Right forelimb (tissue), 1 donor: ENCODE measurements at regions not wholly inside any gene's neighbourhood (a gene's known extent, or its start where the extent isn't known, plus 50 kb on each side); places are given as distances from the start of the nearest gene placed in this dataset.
"Not testable (repeated sequence)": the region's sequence is repeated elsewhere in the genome, so short reads cannot be mapped to it uniquely, and the experiment has no call there.

Experiments used
- DNase-seq: peaks from one replicate; pipeline ENCODE4 v3.0.0-alpha.2; 2018

DNA sequence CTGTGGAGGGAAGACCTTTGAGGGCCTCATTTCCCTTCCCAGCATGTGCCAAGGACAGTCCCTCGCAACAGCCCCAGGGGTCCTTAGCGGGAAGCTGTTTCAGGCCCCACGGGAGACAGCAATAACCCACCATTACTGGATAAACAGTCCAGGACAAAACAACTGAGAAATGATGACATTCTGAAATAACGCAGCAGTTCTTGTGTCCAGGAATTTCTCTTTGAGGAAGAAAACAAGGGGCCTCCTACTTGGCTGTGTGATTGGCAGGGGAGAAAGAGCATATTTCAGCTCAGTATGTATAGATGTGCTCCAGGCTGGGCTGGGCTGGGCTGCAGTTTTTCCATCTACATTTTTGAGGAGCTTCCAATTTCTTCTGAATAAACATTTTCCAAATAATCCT lies 82.2 kb upstream of the THBS1 start:
- peak; percentile 71 for DNase-seq

DNA sequence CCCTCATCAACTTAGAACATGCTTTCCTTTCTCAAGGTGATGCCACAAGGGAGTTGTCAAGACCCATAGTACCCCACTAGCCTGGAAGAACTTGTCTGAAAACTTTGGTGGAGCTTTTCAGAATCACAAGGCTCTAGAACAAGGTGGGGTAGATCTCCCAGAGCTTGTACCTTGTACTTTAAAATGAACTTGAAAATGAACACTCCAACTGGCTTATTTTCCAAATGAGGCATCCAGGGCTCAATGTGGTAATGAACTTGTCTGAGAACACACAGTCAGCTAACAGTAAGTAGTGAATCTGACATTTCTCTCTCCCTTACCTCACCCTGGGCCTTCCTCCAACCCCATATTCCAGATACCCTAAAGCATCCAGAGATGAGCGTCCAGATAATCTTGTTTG lies 81.8 kb upstream of the THBS1 start:
- DNase-seq: peak; percentile 73

GRCh38 chr15:39499681-39500080 lies 81.2 kb upstream of the THBS1 start:
- no peak for DNase-seq

DNA sequence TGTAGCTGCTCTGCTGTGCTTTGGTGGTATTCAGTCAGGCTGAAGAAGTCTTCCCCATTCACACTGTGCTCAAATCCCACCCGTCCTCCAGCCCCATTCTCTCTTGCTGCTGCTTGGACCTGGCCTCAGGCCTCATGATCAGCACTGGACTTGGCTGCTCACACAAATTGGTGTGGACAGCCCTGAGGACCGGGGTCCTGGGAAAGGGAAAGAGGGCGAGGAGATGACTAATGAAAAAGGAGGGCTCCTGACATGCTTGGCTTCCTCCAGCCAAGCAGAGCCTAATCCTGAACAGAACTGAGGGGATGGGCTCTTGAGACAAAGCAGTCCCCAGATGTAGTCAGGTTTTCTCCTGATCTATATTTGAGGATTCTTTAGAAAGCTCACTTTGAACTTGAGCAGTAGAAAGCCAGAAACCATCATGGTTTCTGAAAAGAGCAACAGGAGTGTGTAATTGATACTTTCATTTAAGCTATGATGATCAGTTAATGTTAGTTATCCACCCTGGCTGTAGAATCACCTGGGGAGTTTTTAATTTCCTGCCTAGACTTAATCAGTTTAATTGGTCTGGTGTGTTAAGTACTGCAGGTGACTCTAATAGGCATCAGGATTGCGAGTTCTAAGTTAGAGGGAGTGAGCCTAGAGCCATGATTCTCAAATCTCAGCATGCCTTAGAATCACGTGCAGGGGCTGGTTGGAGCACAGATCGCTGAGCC lies 79.4 kb upstream of the THBS1 start:
- no peak for DNase-seq

DNA sequence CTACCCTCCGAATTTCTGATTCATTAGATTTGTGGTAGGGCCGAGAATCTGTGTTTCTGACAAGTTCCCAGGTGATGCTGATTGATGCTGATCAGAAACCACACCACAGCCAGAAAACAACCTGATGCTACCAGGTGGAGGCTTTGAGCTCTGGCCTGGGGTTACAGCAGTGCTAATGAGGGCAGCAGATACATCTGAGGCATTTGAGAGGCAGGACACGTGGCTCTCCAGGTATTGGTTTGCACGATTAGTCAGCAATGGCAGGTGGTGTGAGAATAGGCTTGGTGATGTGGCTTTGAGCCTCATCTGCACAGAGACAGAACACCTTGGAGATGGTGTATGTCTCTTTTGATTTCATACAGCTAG lies 78.8 kb upstream of the THBS1 start:
- no peak for DNase-seq

- no peak for DNase-seq
Measured at GRCh38 chr15:39502611-39503195, 78.2 kb upstream of the THBS1 start.

GRCh38 chr15:39503526-39503925 lies 77.4 kb upstream of the THBS1 start:
- no peak for DNase-seq

- DNase-seq: no peak
Measured at GRCh38 chr15:39504808-39505207, 76.1 kb upstream of the THBS1 start.

DNA sequence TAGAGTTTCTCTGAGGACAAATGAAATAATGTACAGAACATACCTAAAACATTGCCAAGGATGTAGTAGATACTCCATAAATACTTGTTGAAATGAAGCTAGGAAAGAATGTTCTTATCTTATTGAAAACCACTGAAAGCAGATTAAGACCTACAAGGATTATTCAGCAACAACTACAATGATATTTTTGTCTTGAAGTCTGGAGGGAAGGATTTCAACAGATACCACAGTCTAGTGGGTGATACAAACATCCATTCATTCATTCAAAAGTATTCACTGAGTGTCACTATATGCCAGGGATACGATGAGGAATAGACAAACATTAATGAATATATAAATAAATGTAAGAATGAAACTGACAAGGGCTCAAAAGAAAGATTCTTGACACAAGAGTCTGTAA lies 74.7 kb upstream of the THBS1 start:
- no peak for DNase-seq

- DNase-seq: no peak
Measured at GRCh38 chr15:39508536-39508935, 72.3 kb upstream of the THBS1 start.

- peak; percentile 71 for DNase-seq
Measured at GRCh38 chr15:39510001-39510701, 70.7 kb upstream of the THBS1 start.

GRCh38 chr15:39511000-39511915 lies 69.6 kb upstream of the THBS1 start:
- no peak for DNase-seq

DNA sequence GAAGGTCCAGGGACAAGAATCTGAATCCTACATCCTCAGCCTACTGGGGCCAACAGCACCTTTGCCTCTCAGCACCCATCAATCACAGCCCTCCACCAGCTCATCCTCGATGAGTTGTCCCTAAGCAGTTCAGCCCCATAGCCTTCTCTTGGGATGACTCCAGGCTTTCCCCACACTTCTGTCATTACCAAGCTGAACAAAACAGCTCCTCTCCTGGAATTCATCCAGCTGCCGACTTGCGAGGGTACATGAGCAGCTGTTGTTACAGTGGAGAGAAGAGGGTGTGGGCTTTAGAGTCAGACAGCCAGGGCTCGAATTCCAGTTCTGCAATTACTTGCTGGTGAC lies 69.0 kb upstream of the THBS1 start:
- no peak for DNase-seq

- DNase-seq: no peak
Measured at GRCh38 chr15:39512643-39513042, 68.2 kb upstream of the THBS1 start.

GRCh38 chr15:39513936-39514335 lies 66.9 kb upstream of the THBS1 start:
- DNase-seq: no peak

DNA sequence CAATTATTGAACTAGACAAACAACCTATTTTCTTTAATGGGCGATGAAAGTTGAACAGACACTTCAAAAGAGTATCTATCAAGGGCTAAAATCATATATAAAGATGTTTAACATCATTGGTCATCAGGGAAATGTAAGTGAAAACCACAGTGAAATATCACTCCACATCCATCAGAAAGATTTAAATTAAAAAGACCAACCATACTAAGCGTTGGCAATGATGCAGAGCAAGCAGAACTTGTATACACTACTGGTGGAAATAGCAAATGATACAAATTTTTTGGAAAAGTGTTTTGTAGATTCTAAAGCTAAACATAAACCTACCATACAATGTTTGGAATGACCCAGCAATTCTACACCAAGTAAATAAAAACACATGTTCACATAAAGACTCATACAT lies 65.9 kb upstream of the THBS1 start:
- no peak for DNase-seq

DNA sequence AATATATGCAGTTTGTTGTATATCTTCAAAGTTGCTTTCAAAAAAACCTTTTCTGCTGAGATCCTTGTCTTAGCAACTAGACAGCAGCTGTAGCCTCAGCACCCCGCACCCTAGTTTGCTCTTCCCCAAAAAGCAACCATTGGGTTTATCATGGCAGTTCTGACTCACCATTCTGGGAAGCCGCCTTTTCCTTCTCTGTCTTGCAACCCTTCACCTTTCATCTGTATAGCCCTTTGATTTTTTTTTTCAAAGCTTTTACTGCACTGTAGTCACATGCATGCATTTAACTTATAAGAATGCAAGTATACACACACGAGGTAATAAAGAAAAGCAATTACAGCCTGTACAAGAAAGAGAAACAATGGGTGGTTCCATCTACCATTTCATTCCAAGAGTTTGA lies 65.1 kb upstream of the THBS1 start:
- no peak for DNase-seq

DNA sequence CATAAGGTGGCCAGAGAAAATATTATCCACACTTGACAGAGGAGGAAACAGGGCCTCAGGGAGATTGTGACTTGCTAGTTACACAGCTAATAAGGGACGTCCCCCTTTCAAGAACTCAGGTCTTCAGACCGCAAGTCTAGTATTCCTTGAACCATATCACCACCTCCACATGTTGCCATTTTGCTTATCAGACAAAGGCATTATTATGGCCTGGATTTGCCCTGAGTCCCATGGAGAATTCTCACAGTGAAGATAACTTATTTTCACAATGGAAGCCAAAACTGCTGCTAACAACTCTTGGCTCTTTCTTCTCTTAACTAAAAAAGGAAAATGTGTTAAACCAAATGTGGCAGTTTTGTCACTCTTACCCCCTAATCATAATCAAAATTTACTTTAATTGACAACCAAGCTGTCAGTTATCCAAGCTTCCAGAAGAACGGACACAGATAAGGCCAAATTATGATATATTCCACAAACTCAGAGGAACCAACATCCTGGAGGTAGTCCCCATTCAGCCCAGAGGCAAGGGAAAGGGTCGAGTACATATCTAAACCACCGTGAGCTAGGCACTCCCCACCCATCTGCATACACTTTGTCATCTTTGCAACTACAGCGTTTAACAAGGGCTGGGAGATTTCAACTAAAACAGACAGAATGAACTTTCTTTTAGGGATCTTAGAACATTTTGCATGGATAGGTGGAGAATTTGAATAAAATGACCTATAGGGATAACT lies 63.6 kb upstream of the THBS1 start:
- DNase-seq: no peak

GRCh38 chr15:39523968-39524367 lies 56.9 kb upstream of the THBS1 start:
- not testable (repeated sequence) for DNase-seq

DNA sequence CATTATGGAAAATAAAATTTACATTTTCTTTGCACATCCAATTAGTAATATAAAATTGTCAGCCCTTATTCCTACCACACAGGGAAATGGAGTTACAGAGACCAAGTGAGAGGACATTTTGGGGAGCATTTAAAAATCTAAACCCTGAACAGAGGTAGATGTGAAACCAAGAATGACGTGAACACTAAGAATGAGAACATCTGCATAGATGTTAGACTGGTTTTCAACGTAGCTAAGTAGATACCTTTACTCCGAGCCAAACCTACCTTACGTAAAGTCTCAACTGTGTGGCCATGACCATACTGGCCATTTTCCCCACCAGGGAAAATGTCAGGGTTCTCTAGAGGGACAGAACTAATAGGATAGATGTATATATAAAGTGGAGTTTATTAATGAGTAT lies 51.4 kb upstream of the THBS1 start:
- DNase-seq: no peak

DNA sequence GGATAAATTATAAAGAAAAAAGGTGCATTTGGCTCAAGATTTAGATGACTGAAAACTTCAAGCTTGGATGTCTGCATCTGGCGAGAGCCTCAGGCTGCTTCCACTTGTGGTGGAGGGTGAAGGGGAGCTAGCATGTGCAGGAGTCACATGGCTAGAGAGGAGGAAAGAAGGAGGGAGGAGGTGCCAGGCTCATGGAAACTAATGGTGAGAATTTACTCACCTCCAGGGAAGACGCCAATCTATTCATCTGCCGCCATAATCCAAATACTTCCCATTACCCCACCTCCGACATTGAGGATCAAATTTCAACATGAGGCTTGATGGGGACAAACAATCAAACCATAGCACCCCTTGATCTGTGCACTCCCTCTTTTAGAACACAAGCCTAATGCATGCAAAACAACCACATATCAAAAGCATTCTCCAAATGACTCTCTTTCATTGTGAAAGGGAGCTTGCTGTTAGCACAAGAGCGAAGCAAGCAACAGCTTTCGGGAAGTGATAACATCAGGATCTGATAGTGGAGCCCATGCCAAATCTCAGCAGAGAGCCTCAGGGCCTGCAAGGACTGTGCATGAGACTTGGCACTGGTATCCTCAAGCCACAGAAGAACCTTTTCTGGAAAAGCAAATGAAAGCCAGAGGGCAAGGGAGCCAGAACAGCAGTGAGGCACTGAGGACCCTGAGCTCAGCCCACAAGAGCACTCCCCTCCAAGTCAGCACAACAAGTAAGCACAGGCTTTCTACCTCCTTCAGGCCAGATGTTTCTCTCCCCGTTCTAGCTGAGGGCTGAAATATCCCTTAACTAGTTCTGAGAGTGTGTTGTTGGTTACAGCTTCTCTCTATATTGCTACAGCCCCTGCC lies 50.2 kb upstream of the THBS1 start:
- no peak for DNase-seq
